CD8-positive, alpha-beta memory T cell (primary cell): ENCODE measurements at regions not wholly inside any gene's neighbourhood (a gene's known extent, or its start where the extent isn't known, plus 50 kb on each side); places are given as distances from the start of the nearest gene placed in this dataset.
"Not testable (repeated sequence)": the region's sequence is repeated elsewhere in the genome, so short reads cannot be mapped to it uniquely, and the experiment has no call there.

Experiments used
- CTCF ChIA-PET: fragments of 350-600 bp; sonication (Branson Sonifier 250); formaldehyde crosslinking; loops from one replicate; lab custom pipeline; 2021; ENCODE audit warnings: antibody characterized with exemption; lab: Charles Lee
- POLR2A ChIA-PET: fragments of 350-600 bp; sonication (Branson Sonifier 250); formaldehyde crosslinking; loops from one replicate; lab custom pipeline; 2021; ENCODE audit warnings: antibody characterized with exemption; lab: Charles Lee
- DNase-seq, 5 donors: peaks; one replicate each; pipeline versions ENCODE4 v3.0.0 to v3.0.0-alpha.2; 2020 to 2022; ENCODE audit warnings: mixed read lengths in 1 of 5
- H3K27ac ChIP-seq: one replicate; pipeline ENCODE4 v1.7.0; 2013; ENCODE audit warnings: low read depth, mild to moderate bottlenecking, low read length, moderate library complexity
- H3K27me3 ChIP-seq: 2 replicates; pipeline ENCODE4 v1.7.0; 2013; ENCODE audit warnings: low read length, mild to moderate bottlenecking; ENCODE audit not compliant: insufficient read depth, poor library complexity, severe bottlenecking
- H3K36me3 ChIP-seq: 2 replicates; pipeline ENCODE4 v1.7.0; 2013; ENCODE audit warnings: mild to moderate bottlenecking, low read length, moderate library complexity; ENCODE audit not compliant: insufficient read depth
- H3K4me1 ChIP-seq: 2 replicates; pipeline ENCODE4 v1.7.0; 2013; ENCODE audit warnings: mild to moderate bottlenecking, low read length, moderate library complexity; ENCODE audit not compliant: insufficient read depth
- H3K4me3 ChIP-seq: 2 replicates; pipeline ENCODE4 v1.7.0; 2013; ENCODE audit warnings: mild to moderate bottlenecking, low read length
- H3K9me3 ChIP-seq: 2 replicates; pipeline ENCODE4 v1.7.0; 2013; ENCODE audit warnings: mild to moderate bottlenecking, low read length
- H3K27ac Mint-ChIP-seq, 8 donors: one replicate each; pipeline ENCODE4 v1.8.0; 2020 to 2021; ENCODE audit warnings: mixed read lengths in 8 of 8, mild to moderate bottlenecking in 6 of 8, inconsistent platforms in 3 of 8, moderate library complexity in 3 of 8
- H3K27me3 Mint-ChIP-seq, 2 donors: one replicate each; pipeline ENCODE4 v1.8.0; 2020 to 2021; ENCODE audit warnings: mixed read lengths in 2 of 2, mild to moderate bottlenecking in 1 of 2, moderate library complexity in 1 of 2
- H3K36me3 Mint-ChIP-seq, 3 donors: one replicate each; pipeline ENCODE4 v1.8.0; 2020 to 2021; ENCODE audit warnings: mixed read lengths in 3 of 3, inconsistent platforms in 1 of 3, mild to moderate bottlenecking in 1 of 3
- H3K4me1 Mint-ChIP-seq, 3 donors: one replicate each; pipeline ENCODE4 v1.8.0; 2020 to 2021; ENCODE audit warnings: mixed read lengths in 3 of 3, inconsistent platforms in 1 of 3, mild to moderate bottlenecking in 1 of 3
- H3K4me3 Mint-ChIP-seq, 7 donors: one replicate each; pipeline ENCODE4 v1.8.0; 2020 to 2021; ENCODE audit warnings: mixed read lengths in 7 of 7, mild to moderate bottlenecking in 6 of 7, moderate library complexity in 4 of 7, inconsistent platforms in 2 of 7
- H3K9me3 Mint-ChIP-seq, 5 donors: one replicate each; pipeline ENCODE4 v1.8.0; 2020 to 2022; ENCODE audit warnings: mixed read lengths in 5 of 5, mild to moderate bottlenecking in 3 of 5, moderate library complexity in 2 of 5, inconsistent platforms in 1 of 5

DNA sequence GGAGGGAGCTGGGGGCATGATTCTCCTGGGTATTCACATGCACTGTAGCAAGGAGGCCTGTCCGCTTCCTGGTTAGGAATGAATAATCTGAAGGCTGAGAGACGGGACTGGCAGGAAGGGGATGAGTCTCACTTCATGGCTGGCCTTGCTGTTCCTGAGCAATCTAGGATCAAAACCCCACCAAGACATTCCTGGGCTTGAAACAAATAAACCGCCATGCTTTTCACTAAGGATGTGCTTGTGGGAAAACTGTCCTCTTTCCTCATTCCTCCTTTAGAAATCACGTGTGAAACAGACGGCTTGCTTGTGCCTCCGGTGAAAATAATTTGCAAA lies 132.8 kb downstream of the MACROH2A1 start:
- H3K27ac ChIP-seq = no peak overlapping the region
- ChIA-PET POLR2A (no interaction called here), CTCF (no interaction called here)
- H3K4me3 ChIP-seq = no peak overlapping the region
- DNase-seq = no peak
- H3K36me3 Mint-ChIP-seq = no peaks in the 10 kb centered on the region
- no peak overlapping the region for H3K27ac Mint-ChIP-seq
- H3K27me3 Mint-ChIP-seq = peaks cover 9 to 54% of the 10 kb centered on the region in 2 donors
- H3K36me3 ChIP-seq = no peaks in the 10 kb centered on the region
- H3K4me1 Mint-ChIP-seq = no peaks in the 10 kb centered on the region
- H3K27me3 ChIP-seq = no peaks in the 10 kb centered on the region
- no peak overlapping the region for H3K4me3 Mint-ChIP-seq
- H3K9me3 ChIP-seq = no peaks in the 10 kb centered on the region
- H3K9me3 Mint-ChIP-seq = peaks cover 0 to 5% (median 0%) of the 10 kb centered on the region in 5 donors
- no peaks in the 10 kb centered on the region for H3K4me1 ChIP-seq

DNA sequence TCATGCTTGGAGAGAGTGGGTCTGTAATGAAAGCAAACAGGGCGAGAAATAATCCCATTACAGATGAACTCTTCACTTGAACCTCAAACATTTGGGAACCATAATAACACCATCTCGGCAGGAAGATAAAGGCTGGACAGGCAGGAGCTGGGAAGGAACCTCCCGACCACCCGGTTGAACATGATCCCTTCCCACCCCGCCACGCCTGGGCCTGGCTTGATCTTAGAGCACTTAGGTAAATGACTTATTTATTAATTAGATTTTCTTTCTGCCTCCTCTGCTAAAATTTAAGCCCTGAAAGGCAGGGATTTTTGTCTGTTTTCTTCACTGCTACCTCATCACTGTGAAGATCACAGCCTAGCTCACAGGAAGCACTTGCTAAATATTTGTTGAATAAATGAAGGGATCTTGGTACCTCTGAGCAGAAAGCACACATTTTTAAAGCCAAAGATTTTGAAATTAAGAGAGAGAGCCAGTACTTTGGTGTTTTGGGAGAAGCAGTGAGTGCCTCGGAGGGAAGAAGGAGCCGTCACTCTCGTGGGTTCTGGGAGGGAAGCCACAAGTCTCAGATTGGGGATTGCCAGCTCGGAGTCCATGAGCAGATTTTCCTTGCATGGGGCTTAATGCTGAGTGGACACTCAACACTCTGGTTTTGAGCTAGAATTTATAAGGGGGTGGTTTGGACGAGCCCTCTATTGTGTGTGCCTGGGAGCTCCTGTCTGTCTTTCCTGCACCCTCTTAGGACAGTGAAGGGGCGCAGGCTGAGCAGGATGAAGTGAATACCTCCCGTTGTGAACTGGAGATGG lies 133.3 kb downstream of the MACROH2A1 start:
- no peaks in the 10 kb centered on the region for H3K36me3 ChIP-seq
- no peaks in the 10 kb centered on the region for H3K27me3 ChIP-seq
- peaks cover 0 to 5% (median 0%) of the 10 kb centered on the region in 5 donors for H3K9me3 Mint-ChIP-seq
- no peaks in the 10 kb centered on the region for H3K36me3 Mint-ChIP-seq
- no peak for DNase-seq
- H3K4me3 Mint-ChIP-seq = peak overlapping the region in 1 of 7 donors; percentile 38
- no peaks in the 10 kb centered on the region for H3K9me3 ChIP-seq
- H3K27ac ChIP-seq = no peak overlapping the region
- CTCF ChIA-PET = no interaction called here
- no peak overlapping the region for H3K27ac Mint-ChIP-seq
- POLR2A ChIA-PET = no interaction called here
- no peaks in the 10 kb centered on the region for H3K4me1 ChIP-seq
- H3K27me3 Mint-ChIP-seq = peaks cover 8 to 55% of the 10 kb centered on the region in 2 donors
- no peak overlapping the region for H3K4me3 ChIP-seq
- no peaks in the 10 kb centered on the region for H3K4me1 Mint-ChIP-seq

DNA sequence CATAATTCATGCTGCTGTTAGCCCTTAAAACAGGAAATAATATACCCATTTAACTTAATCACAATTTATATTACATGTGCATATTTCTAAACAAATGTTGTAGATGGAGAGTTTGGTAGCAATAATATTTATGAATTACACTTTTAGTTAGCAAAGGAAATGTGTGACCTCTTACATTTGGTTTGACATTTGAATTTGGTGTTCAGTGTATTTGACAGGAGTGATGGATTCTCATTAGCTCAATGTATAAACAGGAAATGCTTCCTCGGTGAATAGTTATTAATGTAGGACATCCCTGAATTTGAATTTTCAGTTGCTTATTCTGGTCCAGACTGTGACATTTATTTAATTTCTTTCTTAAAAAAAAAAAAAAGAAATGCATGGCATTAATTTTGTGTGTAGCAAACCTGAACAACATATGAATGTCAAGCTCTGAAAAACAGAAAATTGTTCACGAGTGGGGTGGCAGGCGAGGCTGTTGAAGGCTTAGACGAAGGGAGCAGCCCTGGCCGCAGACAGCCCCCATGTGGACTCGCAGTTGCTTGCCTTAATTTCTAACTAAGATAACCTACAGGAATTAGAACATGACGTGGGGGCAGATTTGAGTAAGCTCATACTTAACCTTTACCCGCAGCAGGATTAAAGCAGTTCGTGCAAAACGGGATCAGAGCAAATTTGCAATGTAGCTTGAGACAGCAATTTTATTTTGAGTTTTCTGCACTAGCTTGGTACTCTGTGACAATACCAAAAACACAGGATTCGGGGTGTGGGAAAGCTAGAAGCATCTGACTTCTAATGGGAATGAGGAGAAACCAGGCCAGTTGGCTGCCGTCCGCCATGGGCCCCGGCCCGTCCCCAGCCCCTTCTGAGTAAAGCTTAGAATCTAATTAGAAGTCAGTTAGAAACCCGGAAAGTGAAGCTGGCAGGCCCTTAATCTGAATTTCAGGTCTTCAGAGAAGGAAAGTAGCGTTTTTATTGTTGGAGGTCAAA lies 134.3 kb downstream of the MACROH2A1 start:
- H3K4me3 Mint-ChIP-seq = no peak overlapping the region
- peak overlapping the region in 1 of 8 donors; percentile 40 for H3K27ac Mint-ChIP-seq
- Histone ChIP-seq H3K9me3 (no peaks in the 10 kb centered on the region), H3K27ac (no peak overlapping the region), H3K4me3 (no peak overlapping the region), H3K27me3 (no peaks in the 10 kb centered on the region), H3K36me3 (no peaks in the 10 kb centered on the region), H3K4me1 (no peaks in the 10 kb centered on the region)
- H3K9me3 Mint-ChIP-seq = peaks cover 2 to 6% (median 3%) of the 10 kb centered on the region in 5 donors
- no peak for DNase-seq
- peaks cover 8 to 56% of the 10 kb centered on the region in 2 donors for H3K27me3 Mint-ChIP-seq
- no peaks in the 10 kb centered on the region for H3K4me1 Mint-ChIP-seq
- no peaks in the 10 kb centered on the region for H3K36me3 Mint-ChIP-seq
- POLR2A ChIA-PET = no interaction called here
- CTCF ChIA-PET = no interaction called here

DNA sequence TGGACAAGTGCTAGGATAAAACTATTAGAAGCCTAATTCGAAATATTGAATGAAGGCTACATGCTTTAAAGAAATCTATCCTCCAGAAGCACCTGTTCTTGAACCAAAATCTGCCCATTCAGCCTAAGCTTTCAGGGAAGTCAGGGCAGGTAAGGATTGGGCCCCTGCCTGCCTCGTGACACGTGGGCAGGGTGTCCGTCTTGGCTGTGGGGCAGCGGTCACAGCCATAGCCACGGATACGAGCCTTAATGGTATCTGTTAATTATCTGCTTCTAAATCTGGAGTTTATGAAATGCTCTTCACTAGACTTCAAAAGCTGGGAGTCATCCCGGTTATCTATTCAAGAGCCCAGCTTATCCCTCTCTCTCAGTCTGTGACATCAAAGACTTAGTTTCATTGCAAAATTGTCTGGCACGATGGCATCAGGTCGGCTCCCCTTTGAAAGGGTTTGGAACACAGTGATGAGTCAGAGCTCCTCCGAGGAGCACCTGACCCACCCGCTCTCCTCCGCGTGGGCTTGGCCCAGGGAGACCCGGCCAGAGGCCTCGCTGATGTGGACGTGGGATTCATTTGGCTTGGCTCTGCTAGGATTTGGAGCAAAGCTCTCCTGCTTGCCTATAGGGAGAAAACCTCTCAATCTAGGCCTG lies 135.9 kb downstream of the MACROH2A1 start:
- Mint-ChIP-seq H3K27ac (no peak overlapping the region), H3K4me3 (no peak overlapping the region), H3K36me3 (no peaks in the 10 kb centered on the region), H3K27me3 (peaks cover 7 to 51% of the 10 kb centered on the region in 2 donors), H3K9me3 (peaks cover 3 to 9% (median 5%) of the 10 kb centered on the region in 5 donors), H3K4me1 (no peaks in the 10 kb centered on the region)
- Histone ChIP-seq H3K27ac (no peak overlapping the region), H3K4me1 (no peaks in the 10 kb centered on the region), H3K9me3 (no peaks in the 10 kb centered on the region), H3K27me3 (no peaks in the 10 kb centered on the region), H3K4me3 (no peak overlapping the region), H3K36me3 (no peaks in the 10 kb centered on the region)
- ChIA-PET CTCF (no interaction called here), POLR2A (no interaction called here)
- DNase-seq = no peak

DNA sequence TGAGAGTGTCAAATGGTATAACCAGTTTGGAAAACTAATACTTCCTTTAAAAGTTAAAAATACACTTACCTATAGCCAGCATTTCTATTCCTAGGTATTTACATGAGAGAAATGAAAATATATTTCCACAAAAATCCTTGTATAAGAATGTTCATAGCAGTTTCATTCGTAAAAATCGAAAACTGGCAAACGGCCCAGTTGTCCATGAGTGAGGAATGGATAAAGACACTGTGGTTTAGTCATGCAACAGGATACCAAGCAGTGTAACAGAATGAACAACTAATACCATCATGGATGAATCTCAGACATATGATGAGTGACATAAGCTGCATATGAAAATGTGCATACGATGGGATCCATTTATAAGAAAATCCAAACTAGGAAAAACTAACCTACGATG lies 136.7 kb downstream of the MACROH2A1 start:
- Mint-ChIP-seq H3K4me3 (no peak overlapping the region), H3K27me3 (peaks cover 9 to 49% of the 10 kb centered on the region in 2 donors), H3K36me3 (no peaks in the 10 kb centered on the region), H3K27ac (no peak overlapping the region), H3K4me1 (no peaks in the 10 kb centered on the region), H3K9me3 (peaks cover 3 to 9% (median 5%) of the 10 kb centered on the region in 5 donors)
- no peak overlapping the region for H3K27ac ChIP-seq
- H3K4me3 ChIP-seq = no peak overlapping the region
- H3K9me3 ChIP-seq = no peaks in the 10 kb centered on the region
- H3K36me3 ChIP-seq = no peaks in the 10 kb centered on the region
- ChIA-PET POLR2A (no interaction called here), CTCF (no interaction called here)
- H3K27me3 ChIP-seq = no peaks in the 10 kb centered on the region
- DNase-seq = no peak
- H3K4me1 ChIP-seq = no peaks in the 10 kb centered on the region

DNA sequence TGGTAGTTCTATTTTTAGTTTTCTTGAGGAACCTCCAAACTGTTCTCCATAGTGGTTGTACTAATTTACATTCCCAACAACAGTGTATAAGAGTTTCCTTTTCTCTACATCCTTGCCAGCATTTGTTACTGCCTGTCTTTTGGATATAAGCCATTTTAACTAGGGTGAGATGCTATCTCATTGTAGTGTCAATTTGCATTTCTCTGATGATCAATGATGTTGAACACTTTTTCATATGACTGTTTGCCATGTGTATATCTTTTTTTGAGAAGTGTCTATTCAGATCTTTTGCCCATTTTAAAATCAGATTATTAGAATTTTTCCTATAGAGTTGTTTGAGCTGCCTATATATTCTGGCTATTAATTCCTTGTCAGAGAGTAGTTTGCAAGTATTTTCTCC lies 138.9 kb downstream of the MACROH2A1 start:
- H3K4me3 ChIP-seq, DNase-seq, H3K36me3 Mint-ChIP-seq, H3K9me3 Mint-ChIP-seq, H3K4me1 ChIP-seq, H3K27ac ChIP-seq, H3K4me3 Mint-ChIP-seq, H3K4me1 Mint-ChIP-seq, POLR2A ChIA-PET, H3K36me3 ChIP-seq, H3K27ac Mint-ChIP-seq, H3K9me3 ChIP-seq, H3K27me3 ChIP-seq, CTCF ChIA-PET: not testable (repeated sequence)
- H3K27me3 Mint-ChIP-seq = peaks cover 4 to 30% of the 10 kb centered on the region in 2 donors

DNA sequence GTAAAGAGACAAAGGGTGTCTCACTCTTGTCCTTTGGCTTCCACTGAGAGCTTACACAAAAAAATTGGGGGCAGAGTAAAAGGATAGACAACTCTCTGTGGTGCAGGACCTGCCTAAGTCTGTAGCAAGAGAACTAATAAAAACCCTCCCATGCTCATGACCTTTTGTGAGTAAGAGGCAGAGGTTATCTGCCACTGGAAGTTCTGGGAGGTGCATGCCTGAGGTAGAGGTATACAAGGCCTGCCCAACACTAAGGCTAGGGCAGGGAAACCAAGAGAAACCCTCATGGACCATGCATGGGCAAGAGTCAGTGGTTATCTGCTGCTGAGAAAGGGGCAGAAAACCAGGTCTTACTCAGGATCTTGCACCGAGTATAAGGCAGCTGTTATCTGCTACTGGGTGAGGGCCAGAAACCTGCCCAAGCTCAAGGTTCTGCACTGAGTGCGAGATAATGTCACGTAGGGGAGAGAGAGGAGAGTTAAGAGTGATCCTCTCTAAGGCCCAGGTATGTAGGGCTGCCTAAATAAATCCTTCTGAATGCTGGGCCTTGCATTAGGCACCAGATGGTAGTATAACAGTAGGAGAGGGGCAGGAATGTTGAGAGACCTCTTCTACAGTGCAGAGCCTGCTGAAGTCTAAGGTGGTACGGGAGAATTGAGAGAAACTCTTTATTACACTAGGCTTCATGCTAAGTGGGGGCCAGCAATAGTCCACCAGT lies 143.4 kb downstream of the MACROH2A1 start:
- Histone ChIP-seq H3K4me3 (no peak overlapping the region), H3K36me3 (no peaks in the 10 kb centered on the region), H3K9me3 (no peaks in the 10 kb centered on the region), H3K4me1 (no peaks in the 10 kb centered on the region), H3K27ac (no peak overlapping the region), H3K27me3 (no peaks in the 10 kb centered on the region)
- Mint-ChIP-seq H3K36me3 (no peaks in the 10 kb centered on the region), H3K27ac (no peak overlapping the region), H3K9me3 (peaks cover 3 to 5% (median 4%) of the 10 kb centered on the region in 5 donors), H3K27me3 (peaks cover 5 to 25% of the 10 kb centered on the region in 2 donors), H3K4me1 (no peaks in the 10 kb centered on the region), H3K4me3 (no peak overlapping the region)
- no peak for DNase-seq
- ChIA-PET POLR2A (no interaction called here), CTCF (no interaction called here)
